Keratinocyte (primary cell): ENCODE measurements at regions not wholly inside any gene's neighbourhood (a gene's known extent, or its start where the extent isn't known, plus 50 kb on each side); places are given as distances from the start of the nearest gene placed in this dataset.

Experiments used
- EZH2 ChIP-seq: IDR thresholded peaks from one replicate; pipeline ENCODE4 v1.6.1; 2012; ENCODE audit warnings: inconsistent platforms, mild to moderate bottlenecking, low read length, moderate library complexity
- TF ChIP-seq, protein P1 (sequence below), 3 experiments: IDR thresholded peaks in 1 of 3; conservative IDR thresholded peaks in 1 of 3; optimal IDR thresholded peaks in 1 of 3; 2 replicates in 2 of 3; 3 replicates in 1 of 3; pipeline versions ENCODE3 to v1.5.1; 2011; ENCODE audit warnings: low read length in 3 of 3, mild to moderate bottlenecking in 3 of 3, moderate library complexity in 2 of 3, control low read depth in 1 of 3, inconsistent platforms in 1 of 3; ENCODE audit not compliant: insufficient read depth in 2 of 3; ENCODE audit errors: extremely low read depth in 1 of 3

DNA sequence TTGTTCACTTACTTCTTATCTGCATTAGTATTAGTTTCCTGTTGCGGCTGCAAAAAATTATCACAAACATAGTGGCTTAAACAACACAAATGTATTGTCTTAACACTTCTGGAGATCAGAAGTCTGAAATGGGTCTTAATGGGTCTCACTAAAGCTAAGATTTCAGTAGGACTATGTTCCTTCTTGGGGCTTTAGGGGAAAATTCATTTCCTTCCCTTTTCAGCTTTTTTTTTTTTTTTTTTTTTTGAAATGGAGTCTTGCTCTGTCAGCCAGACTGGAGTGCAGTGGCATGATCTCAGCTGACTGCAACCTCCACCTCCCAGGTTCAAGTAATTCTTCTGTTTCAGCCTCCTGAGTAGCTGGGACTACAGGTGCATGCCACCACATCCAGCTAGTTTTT, 78.1 kb upstream of the KLF3 start:
- TF ChIP-seq, protein P1, sequence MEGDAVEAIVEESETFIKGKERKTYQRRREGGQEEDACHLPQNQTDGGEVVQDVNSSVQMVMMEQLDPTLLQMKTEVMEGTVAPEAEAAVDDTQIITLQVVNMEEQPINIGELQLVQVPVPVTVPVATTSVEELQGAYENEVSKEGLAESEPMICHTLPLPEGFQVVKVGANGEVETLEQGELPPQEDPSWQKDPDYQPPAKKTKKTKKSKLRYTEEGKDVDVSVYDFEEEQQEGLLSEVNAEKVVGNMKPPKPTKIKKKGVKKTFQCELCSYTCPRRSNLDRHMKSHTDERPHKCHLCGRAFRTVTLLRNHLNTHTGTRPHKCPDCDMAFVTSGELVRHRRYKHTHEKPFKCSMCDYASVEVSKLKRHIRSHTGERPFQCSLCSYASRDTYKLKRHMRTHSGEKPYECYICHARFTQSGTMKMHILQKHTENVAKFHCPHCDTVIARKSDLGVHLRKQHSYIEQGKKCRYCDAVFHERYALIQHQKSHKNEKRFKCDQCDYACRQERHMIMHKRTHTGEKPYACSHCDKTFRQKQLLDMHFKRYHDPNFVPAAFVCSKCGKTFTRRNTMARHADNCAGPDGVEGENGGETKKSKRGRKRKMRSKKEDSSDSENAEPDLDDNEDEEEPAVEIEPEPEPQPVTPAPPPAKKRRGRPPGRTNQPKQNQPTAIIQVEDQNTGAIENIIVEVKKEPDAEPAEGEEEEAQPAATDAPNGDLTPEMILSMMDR (optimal IDR thresholded peaks at IDR 0.05 in 1 of 3, IDR thresholded peaks at IDR 0.05 in 1 of 3, conservative IDR thresholded peaks at IDR 0.05 in 1 of 3; ENCODE audit: extremely low read depth in 1 of 3, insufficient read depth in 2 of 3, low read length in 3 of 3): no peak
- no peak for TF ChIP-seq EZH2
